Stomach (tissue), 4 donors: ENCODE measurements at regions not wholly inside any gene's neighbourhood (a gene's known extent, or its start where the extent isn't known, plus 50 kb on each side); places are given as distances from the start of the nearest gene placed in this dataset.

Source experiments
- EP300 ChIP-seq: sonication (generic); formaldehyde crosslinking; IDR thresholded peaks from one replicate; pipeline ENCODE4 v1.6.1; 2017; ENCODE audit warnings: antibody characterized with exemption
- POLR2AphosphoS5 ChIP-seq, 3 donors: sonication (generic); formaldehyde crosslinking; IDR thresholded peaks; one replicate each; pipeline ENCODE4 v1.6.1; 2016; ENCODE audit warnings: antibody characterized with exemption in 3 of 3
- TF ChIP-seq, protein P1 (sequence below), 7 experiments: fragments of 450-650 bp in 4 of 7; fragments of 200-600 bp in 3 of 7; sonication (generic) in 3 of 7; IDR thresholded peaks; one replicate each; pipeline ENCODE4 v1.5.1; 2016 to 2019; ENCODE audit warnings: antibody characterized with exemption in 7 of 7, control low read depth in 2 of 7, mild to moderate bottlenecking in 1 of 7

DNA sequence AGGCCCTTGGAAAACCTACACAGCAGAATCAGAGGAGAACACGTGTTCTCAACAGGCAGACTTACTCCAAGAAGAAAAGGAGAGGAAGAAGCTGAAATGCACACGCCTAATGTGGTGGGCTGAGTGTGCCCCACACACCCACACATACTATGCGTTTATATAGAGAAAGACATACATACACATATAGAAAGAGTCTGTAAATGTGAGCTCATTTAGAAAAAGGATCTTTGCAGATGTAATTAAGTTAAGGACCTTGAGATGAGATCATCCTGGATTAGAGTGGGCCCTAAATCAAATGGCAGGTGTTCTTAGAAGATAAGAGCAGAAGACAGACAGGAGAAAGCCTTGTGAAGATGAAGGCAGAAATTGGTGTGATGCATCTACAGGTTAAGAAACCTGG, 87.2 kb upstream of the KLF3 start:
- TF ChIP-seq, protein P1, sequence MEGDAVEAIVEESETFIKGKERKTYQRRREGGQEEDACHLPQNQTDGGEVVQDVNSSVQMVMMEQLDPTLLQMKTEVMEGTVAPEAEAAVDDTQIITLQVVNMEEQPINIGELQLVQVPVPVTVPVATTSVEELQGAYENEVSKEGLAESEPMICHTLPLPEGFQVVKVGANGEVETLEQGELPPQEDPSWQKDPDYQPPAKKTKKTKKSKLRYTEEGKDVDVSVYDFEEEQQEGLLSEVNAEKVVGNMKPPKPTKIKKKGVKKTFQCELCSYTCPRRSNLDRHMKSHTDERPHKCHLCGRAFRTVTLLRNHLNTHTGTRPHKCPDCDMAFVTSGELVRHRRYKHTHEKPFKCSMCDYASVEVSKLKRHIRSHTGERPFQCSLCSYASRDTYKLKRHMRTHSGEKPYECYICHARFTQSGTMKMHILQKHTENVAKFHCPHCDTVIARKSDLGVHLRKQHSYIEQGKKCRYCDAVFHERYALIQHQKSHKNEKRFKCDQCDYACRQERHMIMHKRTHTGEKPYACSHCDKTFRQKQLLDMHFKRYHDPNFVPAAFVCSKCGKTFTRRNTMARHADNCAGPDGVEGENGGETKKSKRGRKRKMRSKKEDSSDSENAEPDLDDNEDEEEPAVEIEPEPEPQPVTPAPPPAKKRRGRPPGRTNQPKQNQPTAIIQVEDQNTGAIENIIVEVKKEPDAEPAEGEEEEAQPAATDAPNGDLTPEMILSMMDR (IDR thresholded peaks at IDR 0.05), result no peak
- no peak for TF ChIP-seq EP300
- no peak for TF ChIP-seq POLR2AphosphoS5 (IDR thresholded peaks at IDR 0.05)
